ENCODE measurements at regions not wholly inside any gene's neighbourhood (a gene's known extent, or its start where the extent isn't known, plus 50 kb on each side); places are given as distances from the start of the nearest gene placed in this dataset.
"Not testable (repeated sequence)": the region's sequence is repeated elsewhere in the genome, so short reads cannot be mapped to it uniquely, and the experiment has no call there.

DNA sequence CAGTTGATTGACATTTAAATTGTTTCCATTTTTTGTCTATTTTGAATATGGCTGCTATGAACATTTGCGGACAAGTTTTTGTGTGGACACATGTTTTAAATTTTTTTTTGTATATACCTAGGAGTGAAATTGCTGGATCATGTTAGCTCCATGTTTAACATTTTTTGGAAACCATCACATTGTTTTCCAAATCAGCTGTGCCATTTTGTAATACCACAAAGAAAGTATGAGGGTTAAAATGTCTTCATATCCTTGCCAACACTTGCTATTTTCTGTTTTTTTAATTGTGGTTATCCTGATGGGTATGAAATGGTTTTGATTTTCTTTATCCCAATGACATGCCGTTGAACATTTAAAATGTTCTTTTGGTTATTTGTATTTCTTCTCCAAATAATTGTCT lies 52.1 kb downstream of the CARTPT start:
- no peak for DNase-seq (ENCODE audit: low read depth)

DNA sequence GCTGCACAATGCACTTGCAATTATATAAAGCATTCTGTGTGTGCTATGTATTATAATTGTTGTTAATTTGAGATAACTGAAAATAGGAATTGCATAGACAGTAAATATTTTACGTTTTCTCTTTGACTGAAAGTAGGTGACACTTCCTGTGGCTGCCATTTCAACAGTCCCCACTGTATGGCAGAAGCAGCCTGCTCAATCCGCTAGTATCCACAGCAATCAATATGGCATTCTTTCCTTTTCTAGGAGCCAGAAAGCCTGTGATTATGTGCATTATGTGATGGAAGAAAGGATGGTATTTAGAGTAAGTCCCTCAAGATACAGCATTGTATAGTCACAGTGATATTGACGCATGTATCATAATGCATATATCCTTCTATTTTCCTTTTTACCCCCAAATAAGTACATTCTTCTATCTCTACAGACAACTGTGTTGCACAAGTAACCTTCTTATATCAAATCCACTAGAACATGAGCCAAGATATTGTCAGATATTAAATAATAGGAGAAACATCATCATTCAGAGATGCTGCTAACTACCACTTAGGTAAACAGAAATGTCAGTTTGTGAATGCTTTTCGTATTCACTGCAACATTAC lies 59.7 kb downstream of the CARTPT start:
- no peak for DNase-seq (ENCODE audit: low read depth)

- DNase-seq (ENCODE audit: low read depth), result no peak
Observed at GRCh38 chr5:71780597-71780996, 61.5 kb downstream of the CARTPT start.

DNA sequence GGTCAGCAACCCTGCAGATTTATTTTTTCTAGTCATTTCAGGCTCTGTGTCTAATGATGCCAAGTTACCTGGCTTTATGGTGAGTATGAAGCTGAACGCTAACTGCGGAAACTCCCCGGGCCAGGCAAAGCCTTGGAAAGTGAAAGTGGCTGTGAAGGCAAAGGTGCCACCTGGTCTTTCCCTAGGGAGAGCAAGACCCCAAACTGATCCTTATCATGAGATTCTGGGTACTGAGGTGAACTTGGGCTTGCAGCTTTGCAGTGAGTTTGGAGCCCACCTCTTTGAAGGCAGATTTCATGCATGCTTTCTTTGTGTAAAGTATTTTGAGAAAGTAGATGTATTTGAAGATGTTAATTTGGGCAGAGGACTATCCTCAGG lies 63.3 kb downstream of the CARTPT start:
- DNase-seq (ENCODE audit: low read depth), result no peak

DNA sequence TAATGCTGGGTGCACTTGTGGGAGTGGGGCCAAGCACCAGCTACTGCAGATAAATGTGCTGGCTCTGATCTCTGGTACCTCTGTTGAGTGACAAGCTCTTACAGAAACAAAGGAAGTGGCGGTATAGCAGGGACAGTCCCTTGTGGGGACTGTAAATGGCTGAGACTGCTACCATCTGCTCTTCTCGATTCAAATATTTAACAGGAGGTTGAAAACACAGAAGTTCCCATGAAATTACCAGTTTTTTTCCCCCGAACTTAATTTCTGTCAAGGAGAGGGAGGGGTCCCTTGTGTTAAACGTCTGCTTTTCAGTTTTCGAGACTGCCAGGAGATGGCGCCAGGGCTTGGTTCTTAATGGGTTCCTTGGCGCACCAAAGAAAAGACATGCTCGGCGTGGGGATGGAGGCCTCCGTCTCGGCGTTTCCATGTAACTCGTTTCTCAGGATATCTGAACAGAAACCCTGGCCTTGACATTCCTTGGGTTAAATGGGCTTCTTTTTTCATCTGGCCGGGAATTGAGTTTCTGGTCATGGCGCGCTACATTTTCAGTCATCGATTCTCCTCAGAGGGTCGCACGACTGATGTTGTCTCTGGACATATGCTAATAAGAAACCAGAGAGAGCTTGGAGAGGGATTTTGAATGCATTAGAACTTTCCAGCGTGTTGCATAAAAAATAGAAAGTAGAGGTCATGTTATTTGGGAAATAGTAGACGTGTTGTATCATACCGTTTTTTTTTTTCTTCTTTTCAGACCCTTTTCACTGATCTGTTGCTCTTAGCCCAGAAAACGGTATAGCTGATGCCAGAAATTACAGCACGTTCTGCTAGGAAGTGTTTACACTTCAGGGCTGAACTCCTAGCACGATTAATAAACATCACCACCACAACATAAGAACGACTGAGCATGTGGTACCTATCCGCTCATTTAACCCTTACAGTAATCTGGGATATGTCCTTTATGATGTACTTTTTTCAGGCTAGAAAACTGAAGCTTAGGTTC lies 64.0 kb downstream of the CARTPT start:
- peak; percentile 8 for DNase-seq (ENCODE audit: low read depth)

- no peak for DNase-seq (ENCODE audit: low read depth)
Observed at GRCh38 chr5:71783891-71784290, 64.8 kb downstream of the CARTPT start.

GRCh38 chr5:71786337-71787055 lies 67.4 kb downstream of the CARTPT start:
- no peak for DNase-seq (ENCODE audit: low read depth)

GRCh38 chr5:71788794-71789193 lies 69.7 kb downstream of the CARTPT start:
- DNase-seq (ENCODE audit: low read depth), result no peak

GRCh38 chr5:71789746-71790145 lies 70.7 kb downstream of the CARTPT start:
- no peak for DNase-seq (ENCODE audit: low read depth)

DNA sequence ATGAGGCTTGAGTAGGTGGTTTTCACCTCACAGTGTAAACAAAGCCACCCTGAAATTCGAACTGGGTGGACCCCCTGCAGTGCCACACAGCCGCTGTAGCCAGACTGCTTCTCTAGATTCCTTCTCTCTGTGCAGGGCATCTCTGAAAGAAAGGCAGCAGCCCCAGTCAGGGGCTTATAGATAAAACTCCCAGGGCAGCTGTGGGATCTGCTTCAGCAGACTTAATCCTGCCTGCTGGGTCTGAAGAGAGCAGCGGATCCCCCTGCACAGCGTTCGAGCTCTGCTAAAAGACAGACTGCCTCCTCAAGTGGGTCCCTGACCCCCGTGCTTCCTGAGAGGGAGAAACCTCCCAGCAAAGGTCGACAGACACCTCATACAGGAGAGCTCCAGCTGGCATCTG lies 71.4 kb downstream of the CARTPT start:
- DNase-seq (ENCODE audit: low read depth), result no peak

- DNase-seq (ENCODE audit: low read depth), result not testable (repeated sequence)
Observed at GRCh38 chr5:71792041-71792440, 73.0 kb downstream of the CARTPT start.

- no peak for DNase-seq (ENCODE audit: low read depth)
Observed at GRCh38 chr5:71794061-71794695, 75.1 kb downstream of the CARTPT start.

- DNase-seq (ENCODE audit: low read depth), result no peak
Observed at GRCh38 chr5:71802673-71803072, 83.6 kb downstream of the CARTPT start.

GRCh38 chr5:71806711-71807110 lies 87.6 kb downstream of the CARTPT start:
- DNase-seq (ENCODE audit: low read depth), result no peak

DNA sequence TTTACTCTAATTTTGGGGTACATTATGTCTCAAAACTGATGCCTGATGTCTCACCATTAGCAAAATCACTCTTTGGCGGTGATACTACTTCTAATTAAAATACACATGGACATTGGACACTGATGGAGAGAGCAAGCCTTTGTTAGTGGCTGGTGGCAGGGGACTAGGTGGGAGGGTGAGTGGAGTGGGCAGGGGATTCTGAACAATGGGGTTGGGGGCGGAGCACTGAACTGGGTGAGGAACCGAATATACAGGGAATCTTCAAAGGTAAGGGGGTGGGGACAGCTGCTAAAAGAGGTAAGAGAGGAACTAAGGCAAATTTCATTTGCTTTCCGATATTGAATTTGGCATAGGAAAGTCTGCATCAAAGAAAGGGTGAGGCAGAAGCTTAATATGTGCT lies 88.8 kb downstream of the CARTPT start:
- DNase-seq (ENCODE audit: low read depth), result no peak

GRCh38 chr5:71809446-71809845 lies 90.4 kb downstream of the CARTPT start:
- no peak for DNase-seq (ENCODE audit: low read depth)

DNA sequence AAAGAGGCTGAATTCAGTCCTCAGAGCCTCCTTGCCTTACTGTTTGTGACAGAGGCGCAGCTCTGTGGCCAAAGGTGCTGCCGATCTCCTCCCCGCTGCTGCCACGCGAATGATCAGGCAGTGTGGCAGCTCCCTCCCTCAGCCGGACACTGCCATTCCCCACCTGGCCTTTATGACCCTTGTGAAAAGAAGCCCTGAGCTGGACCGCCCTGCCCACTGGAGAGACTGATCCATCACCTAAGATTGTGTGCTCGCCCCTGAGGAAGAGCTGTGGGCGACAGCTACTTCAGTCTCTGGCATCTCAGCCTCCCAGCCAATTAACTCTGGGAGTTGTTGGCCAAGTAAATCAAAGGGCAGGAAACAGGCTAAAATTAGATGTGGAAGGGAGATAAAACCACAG lies 90.9 kb downstream of the CARTPT start:
- DNase-seq (ENCODE audit: low read depth), result no peak

DNA sequence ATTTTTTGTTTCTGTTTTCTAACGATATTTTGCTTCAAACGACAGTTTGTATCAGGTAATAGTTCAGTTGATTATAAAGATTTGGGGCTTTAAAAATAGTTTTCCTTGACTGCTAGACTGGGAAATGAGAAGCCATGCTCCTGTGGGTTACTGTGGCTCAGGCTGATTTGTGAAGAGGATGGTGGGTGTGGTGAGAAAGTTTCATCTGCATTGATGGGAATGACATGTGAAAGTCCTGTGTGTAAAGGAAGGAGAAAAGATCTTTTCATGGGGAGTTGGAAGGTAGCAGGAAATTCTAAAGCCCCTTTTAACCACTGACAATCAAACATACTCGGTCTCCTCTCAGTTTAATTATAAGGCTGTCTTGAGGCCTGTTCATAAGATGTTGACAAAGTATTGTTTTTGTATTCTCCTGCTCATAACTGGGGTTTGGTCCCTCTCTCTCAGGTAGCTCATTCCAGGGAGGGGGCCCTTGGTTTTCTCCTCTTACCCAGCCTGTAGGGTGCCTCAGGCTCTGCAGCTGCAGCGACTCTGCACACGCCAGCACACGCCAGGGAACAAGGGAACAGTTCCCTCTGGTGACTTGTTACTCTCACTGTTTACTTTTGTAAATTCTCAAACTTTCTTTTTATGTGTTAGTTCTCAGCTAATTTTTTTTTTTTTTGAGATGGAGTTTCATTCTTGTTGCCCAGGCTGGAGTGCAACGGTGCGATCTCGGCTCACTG lies 91.6 kb downstream of the CARTPT start:
- DNase-seq (ENCODE audit: low read depth), result no peak

GRCh38 chr5:71811779-71812178 lies 92.7 kb downstream of the CARTPT start:
- DNase-seq (ENCODE audit: low read depth), result no peak

GRCh38 chr5:71816307-71816706 lies 97.2 kb downstream of the CARTPT start:
- DNase-seq (ENCODE audit: low read depth), result no peak

DNA sequence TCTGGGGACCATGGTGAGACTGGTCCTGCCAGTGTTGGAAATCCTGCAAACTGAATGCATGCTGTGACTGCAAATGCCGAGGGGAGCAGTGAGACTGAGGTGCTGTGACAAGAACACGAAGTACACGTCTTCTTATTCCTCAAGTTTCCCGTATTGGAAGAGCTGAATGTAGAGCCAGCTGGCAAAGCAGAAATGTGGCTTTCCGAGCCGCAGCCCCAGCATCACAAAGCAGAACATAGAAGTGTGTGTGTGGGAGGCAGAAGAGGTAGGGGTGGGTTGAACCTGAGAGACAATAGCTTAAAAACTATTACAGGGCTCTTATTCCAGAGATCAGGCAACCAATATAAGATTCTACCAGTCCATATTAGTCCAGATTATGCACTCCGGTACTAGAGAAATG lies 98.8 kb downstream of the CARTPT start:
- no peak for DNase-seq (ENCODE audit: low read depth)

DNA sequence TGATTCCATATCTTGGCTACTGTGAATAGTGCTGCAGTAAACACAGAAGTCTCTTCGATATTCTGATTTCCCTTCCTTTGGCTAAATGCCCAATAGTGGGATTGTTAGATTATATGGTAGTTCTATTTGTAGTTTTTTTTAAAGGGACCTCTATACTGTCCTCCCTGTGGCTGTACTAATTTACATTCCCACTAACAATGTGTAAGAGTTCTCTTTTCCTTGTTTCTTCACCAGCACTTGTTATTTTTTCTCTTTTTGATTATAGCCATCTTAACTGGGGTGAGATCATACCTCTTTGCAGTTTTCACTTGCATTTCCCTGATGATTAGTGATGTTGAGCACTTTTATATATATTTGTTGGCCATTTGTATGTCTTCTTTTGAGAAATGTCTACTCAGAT lies 102.0 kb downstream of the CARTPT start:
- no peak for DNase-seq (ENCODE audit: low read depth)
